Stomach (tissue), 4 donors: ENCODE measurements at regions not wholly inside any gene's neighbourhood (a gene's known extent, or its start where the extent isn't known, plus 50 kb on each side); places are given as distances from the start of the nearest gene placed in this dataset.

Source experiments
- POLR2AphosphoS5 ChIP-seq, 3 donors: sonication (generic); formaldehyde crosslinking; IDR thresholded peaks; one replicate each; pipeline ENCODE4 v1.6.1; 2016; ENCODE audit warnings: antibody characterized with exemption in 3 of 3
- TF ChIP-seq, protein P1 (sequence below), 7 experiments: fragments of 450-650 bp in 4 of 7; fragments of 200-600 bp in 3 of 7; sonication (generic) in 3 of 7; IDR thresholded peaks; one replicate each; pipeline ENCODE4 v1.5.1; 2016 to 2019; ENCODE audit warnings: antibody characterized with exemption in 7 of 7, control low read depth in 2 of 7, mild to moderate bottlenecking in 1 of 7

DNA sequence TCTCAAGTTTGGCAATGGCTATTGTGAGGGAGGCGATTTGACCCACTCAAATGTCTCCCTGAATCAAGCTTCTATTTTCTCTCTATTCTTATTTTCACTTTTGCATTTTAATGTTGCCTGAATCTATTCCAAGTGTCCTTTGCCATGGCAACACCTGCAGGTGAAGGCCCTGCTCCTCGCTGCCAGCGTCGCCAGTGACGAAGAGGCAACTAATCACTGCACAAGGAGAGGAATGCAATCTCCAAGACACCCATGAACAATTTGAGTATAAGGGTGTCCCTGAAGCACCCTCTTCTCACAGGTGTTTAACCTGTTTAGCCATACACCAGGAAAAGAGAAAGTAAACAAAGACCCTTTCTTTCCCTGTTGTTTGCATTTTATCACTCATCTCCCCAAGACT lies 165.6 kb upstream of the VRK2 start:
- TF ChIP-seq, protein P1, sequence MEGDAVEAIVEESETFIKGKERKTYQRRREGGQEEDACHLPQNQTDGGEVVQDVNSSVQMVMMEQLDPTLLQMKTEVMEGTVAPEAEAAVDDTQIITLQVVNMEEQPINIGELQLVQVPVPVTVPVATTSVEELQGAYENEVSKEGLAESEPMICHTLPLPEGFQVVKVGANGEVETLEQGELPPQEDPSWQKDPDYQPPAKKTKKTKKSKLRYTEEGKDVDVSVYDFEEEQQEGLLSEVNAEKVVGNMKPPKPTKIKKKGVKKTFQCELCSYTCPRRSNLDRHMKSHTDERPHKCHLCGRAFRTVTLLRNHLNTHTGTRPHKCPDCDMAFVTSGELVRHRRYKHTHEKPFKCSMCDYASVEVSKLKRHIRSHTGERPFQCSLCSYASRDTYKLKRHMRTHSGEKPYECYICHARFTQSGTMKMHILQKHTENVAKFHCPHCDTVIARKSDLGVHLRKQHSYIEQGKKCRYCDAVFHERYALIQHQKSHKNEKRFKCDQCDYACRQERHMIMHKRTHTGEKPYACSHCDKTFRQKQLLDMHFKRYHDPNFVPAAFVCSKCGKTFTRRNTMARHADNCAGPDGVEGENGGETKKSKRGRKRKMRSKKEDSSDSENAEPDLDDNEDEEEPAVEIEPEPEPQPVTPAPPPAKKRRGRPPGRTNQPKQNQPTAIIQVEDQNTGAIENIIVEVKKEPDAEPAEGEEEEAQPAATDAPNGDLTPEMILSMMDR (IDR thresholded peaks at IDR 0.05): no peak
- TF ChIP-seq POLR2AphosphoS5 (IDR thresholded peaks at IDR 0.05): no peak
